HG03378 (cell line): ENCODE measurements at regions not wholly inside any gene's neighbourhood (a gene's known extent, or its start where the extent isn't known, plus 50 kb on each side); places are given as distances from the start of the nearest gene placed in this dataset.

Source experiments
- ATAC-seq: cut with Tn5 transposase; IDR thresholded peaks from one replicate; pipeline ENCODE4 v1.9.1; 2021; ENCODE audit warnings: mild to moderate bottlenecking, moderate library complexity; ENCODE audit not compliant: unreplicated experiment

DNA sequence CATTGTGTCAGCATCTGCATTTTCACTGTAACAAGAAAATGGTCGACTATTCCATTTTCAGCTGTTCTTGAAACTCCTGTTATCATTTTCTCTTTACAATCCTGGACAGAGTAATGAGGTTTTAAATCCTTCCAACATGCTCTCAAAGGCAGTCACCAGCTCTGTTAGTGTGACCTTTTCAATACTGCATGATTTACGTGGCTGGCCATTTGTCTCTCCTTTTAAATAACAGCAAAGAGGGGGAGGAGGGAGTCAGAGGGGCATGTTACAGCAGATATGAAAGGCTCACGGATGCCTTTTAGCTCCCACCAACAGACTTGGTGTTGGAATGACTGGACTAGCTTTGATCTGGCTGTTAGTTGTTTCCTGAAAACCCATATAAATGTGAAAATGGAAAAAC lies 1251.2 kb downstream of the AACS start:
- ATAC-seq: no peak

- no peak for ATAC-seq
These were observed 1272.6 kb downstream of the AACS start for GRCh38 chr12:126337556-126338441.

GRCh38 chr12:126342866-126343265 lies 1277.6 kb downstream of the AACS start:
- no peak for ATAC-seq

DNA sequence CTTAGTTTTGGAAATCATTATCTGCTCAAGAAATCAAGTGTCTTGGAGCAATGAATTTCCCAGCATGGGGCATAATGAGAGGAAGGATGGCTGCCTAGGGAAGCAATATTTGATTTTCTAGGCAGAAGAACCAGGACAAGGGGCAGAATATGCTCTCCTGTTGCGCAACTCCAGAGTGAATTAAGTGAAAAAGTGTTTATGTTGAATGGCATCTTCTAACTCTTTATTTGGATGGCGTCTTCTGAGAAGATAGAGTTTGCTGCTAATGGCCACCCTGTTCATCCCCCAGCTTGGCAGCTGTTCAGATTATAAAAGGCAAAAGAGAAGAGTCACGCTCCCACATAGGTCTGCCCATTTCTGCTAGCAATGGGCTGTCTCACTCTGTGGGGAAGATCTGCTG lies 1278.1 kb downstream of the AACS start:
- ATAC-seq: no peak

- ATAC-seq: no peak
These were observed 1280.9 kb downstream of the AACS start for GRCh38 chr12:126346087-126346486.

DNA sequence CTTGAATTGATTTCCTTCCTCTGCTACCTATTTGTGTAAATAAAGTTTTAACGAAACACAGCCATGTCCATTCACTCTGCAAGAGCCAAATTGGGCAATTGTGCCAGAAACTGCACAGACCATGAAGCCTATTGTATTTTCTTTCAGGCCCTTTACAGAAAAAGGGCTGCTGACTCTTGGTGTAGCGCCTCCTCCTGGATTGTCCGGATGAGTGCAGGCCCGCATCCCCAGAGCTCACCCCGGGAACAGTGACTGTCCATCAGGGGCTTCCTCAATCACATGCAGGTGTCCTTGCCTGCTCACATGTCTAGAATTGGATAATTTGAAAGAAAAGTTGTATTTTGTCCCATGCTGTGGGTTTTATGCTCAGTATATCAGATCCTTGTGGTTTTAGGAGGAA lies 1282.2 kb downstream of the AACS start:
- no peak for ATAC-seq

DNA sequence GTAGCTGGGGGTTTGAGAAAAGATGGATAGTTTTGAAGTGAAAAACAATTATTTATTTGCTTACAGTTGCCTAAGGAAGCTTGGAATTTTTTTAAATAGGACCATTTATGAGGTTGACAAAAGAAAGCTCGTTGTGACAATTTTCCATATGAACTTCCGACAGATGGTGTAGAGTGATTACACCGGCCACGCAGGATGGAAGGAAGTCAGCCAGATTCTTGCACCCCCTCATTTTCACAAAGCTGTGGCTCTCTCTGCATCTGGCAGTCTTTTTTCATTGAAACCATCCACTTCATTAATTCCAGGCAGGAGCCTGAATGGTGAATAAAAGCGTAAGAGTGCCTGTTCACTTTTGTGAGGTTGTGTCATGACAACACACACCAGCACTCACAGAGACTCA lies 1284.1 kb downstream of the AACS start:
- ATAC-seq: no peak

- no peak for ATAC-seq
These were observed 1288.4 kb downstream of the AACS start for GRCh38 chr12:126353604-126354003.

- ATAC-seq: no peak
These were observed 1289.4 kb downstream of the AACS start for GRCh38 chr12:126354633-126355032.

DNA sequence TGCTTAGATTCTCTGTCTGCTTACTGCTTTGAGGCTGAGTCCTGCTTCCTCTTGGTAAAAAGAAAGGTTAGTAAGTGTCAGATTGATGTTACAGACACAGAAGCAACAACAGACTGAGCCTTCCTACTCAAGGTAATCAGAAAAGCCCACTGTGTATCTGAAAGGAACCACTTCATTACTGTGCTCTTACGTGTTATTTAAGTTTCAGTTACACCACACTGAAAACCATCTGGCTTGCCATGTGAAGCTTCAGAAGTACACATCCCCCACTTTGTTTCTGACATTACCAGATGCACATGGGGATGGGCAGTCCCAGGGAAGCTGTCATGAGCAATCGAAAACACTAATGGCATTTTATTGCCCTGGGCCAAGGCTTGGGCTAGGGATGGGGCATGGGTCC lies 1290.1 kb downstream of the AACS start:
- no peak for ATAC-seq

DNA sequence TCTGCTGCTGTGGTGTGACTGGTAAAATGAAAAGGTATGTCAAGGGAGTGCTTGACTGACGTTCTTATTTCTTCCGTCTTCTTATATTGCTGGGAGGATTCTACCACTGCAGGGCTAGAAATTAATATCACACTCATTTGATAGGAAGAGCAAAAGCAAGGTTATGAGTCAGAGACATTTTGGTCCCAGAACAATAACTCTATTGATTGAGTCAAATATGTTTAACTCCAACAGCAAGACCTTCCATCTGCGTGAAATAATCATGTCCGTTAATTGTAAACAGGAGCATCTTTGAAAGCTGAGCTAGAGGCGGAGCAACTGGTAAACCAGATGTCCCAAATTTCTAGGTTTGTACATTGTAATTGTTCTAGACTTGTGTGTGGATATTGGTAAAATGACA lies 1293.6 kb downstream of the AACS start:
- ATAC-seq: no peak

- no peak for ATAC-seq
These were observed 1294.0 kb downstream of the AACS start for GRCh38 chr12:126359216-126359615.

DNA sequence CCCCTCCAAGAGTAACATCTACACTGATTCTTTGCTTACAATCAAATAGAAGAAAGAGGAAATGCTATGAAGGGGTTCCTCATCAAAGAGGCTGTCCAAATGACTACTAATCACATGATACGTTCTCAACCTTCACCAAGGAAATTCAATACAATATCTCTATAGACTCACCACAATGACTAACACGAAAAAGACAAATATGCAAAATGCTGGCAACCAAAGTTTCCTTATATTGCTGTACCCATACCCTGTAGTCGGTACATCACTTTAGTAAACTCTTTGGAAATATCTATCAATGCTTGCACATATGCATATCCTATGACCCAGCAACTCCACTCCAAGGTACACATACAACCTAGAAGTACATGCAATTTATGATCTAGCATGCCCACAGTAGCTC lies 1296.6 kb downstream of the AACS start:
- ATAC-seq: no peak

DNA sequence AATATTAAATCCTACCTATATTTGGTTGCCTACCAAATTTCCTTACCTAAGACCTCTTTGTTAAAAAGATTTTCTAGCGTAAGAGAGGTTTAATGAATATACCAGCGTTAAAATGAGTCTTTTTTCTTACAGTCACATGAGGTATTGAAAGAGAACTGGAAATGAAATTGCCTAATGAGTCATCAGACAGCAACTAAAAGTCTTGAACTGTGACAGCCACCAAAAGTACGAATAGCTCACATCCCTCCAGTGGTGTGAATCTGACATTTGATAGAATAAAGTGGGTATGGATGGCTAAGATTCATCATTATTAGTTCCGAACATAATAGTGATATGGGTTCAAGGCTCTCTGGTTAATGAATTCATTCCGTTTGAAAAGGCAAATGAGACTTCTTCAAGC lies 1297.3 kb downstream of the AACS start:
- ATAC-seq: no peak

DNA sequence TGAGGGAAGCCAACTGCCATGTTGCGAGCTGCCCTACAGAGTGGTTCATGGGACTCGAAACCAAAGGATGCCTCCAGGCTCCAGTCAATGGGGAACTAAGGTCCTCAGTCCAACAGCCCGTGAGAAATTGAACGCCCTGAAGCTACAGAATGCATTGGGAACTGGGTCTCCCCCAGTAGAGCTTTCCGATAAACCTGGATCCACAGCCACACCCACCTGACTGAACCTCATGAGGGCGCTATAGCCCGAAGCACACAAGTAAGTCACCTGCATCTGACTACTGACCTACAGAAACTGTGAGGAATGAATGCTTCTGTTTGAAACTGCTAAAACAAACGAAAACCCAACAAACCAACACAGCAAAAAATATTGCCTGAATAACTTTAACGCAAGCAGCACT lies 1297.7 kb downstream of the AACS start:
- ATAC-seq: no peak

- no peak for ATAC-seq
These were observed 1304.5 kb downstream of the AACS start for GRCh38 chr12:126369487-126370463.

- no peak for ATAC-seq
These were observed 1318.3 kb downstream of the AACS start for GRCh38 chr12:126383506-126383905.

DNA sequence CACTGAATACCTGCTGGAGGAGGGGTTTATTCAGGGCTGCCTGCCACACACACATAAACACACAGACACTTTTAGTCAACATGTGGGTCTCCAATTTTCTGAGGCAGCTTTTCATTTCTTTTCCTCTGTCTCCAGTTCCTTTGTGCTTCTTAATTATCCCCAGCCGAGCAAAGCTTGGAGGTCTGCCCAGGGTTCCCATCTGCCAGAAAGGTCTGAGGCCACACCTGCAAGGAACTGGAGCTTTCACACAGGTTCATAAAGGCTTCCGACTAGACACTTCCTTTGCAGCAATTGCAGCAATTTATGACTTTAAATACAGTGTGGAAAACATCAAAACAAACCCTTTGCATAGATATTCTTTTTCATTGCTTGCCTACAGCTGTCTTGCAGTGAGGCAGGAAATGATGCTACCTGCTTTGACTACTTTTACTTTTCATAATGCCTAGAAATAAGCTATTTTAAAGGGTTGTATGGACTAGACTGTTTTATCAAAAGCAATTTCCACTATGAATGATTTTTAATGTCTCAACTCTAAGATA lies 1318.9 kb downstream of the AACS start:
- no peak for ATAC-seq

- ATAC-seq: no peak
These were observed 1320.5 kb downstream of the AACS start for GRCh38 chr12:126385785-126386184.

DNA sequence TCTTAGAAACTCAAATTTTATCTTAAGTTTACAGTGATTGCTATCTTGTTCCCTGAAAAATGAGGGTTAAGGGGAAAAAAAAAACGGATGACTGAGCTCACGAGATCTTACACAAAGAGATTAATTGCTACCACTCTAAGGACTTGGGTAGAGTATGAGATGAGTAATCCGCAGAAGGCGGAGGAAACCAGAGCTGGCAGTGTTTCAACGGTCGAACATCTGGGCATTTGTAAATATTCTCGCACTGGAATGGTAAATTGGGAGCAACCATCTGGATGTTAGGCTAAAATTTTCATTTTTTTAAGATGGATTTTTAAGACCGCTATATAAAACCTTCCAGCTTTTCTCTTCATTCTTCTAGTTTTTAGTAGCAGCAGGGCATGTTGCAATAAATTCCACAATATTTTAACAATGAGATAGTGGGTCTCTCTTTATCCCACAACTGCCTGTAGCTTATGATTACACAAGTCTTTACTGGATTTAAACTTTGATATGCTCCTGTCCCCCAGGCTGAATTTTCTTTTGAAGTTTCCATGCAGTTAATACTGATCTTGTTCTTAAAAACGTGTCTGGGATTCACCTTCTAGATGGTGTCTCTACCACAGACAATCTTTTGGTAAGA lies 1324.1 kb downstream of the AACS start:
- no peak for ATAC-seq

DNA sequence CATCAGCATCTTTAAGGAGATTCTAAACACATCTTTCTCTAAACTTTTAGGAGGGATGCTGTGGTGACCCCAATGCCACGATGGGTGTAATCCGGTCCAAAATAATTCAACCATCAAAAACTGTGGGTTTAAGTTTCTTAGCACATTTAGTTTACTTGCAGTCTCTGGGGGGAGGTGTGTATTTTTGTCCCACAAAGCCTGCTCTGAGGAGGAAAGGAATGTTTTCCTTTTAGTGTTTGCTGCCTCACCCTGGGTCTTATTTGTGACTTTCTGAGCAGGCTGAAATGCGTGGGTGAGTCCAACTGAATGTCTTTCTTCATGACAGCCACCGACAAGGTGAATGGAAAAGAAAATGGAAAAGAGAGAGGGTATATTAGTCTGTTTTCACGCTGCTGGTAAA lies 1324.7 kb downstream of the AACS start:
- ATAC-seq: no peak
